Fibroblast of skin of right biceps (primary cell): ENCODE measurements at regions not wholly inside any gene's neighbourhood (a gene's known extent, or its start where the extent isn't known, plus 50 kb on each side); places are given as distances from the start of the nearest gene placed in this dataset.

ENCODE experiments used
- DNase-seq: peaks from one replicate; pipeline ENCODE4 v3.0.0-alpha.2; 2013

- DNase-seq: no peak
Observed at GRCh38 chr6:19632230-19632629, 204.9 kb upstream of the ID4 start.

GRCh38 chr6:19632786-19633185 is 204.4 kb upstream of the ID4 start:
- no peak for DNase-seq

- DNase-seq: no peak
Observed at GRCh38 chr6:19635728-19636127, 201.4 kb upstream of the ID4 start.

GRCh38 chr6:19637010-19637409 is 200.2 kb upstream of the ID4 start:
- DNase-seq: no peak

GRCh38 chr6:19638931-19639330 is 198.2 kb upstream of the ID4 start:
- DNase-seq: no peak

GRCh38 chr6:19643287-19643686 is 193.9 kb upstream of the ID4 start:
- DNase-seq: no peak

- DNase-seq: no peak
Observed at GRCh38 chr6:19643713-19644112, 193.5 kb upstream of the ID4 start.

- no peak for DNase-seq
Observed at GRCh38 chr6:19655744-19656143, 181.4 kb upstream of the ID4 start.

- no peak for DNase-seq
Observed at GRCh38 chr6:19660123-19660910, 176.9 kb upstream of the ID4 start.

GRCh38 chr6:19662911-19663310 is 174.3 kb upstream of the ID4 start:
- no peak for DNase-seq

GRCh38 chr6:19663479-19663878 is 173.7 kb upstream of the ID4 start:
- DNase-seq: no peak

- DNase-seq: no peak
Observed at GRCh38 chr6:19664050-19664449, 173.1 kb upstream of the ID4 start.

- DNase-seq: peak; percentile 45
Observed at GRCh38 chr6:19664878-19665612, 172.1 kb upstream of the ID4 start.

GRCh38 chr6:19665613-19665909 is 171.6 kb upstream of the ID4 start:
- DNase-seq: no peak

- peak; percentile 77 for DNase-seq
Observed at GRCh38 chr6:19668710-19669109, 168.5 kb upstream of the ID4 start.

GRCh38 chr6:19669206-19669605 is 168.0 kb upstream of the ID4 start:
- peak; percentile 86 for DNase-seq

GRCh38 chr6:19682859-19683258 is 154.3 kb upstream of the ID4 start:
- no peak for DNase-seq

- DNase-seq: no peak
Observed at GRCh38 chr6:19690325-19691075, 146.7 kb upstream of the ID4 start.

GRCh38 chr6:19691465-19692167 is 145.6 kb upstream of the ID4 start:
- DNase-seq: peak; percentile 43

- no peak for DNase-seq
Observed at GRCh38 chr6:19692506-19693298, 144.5 kb upstream of the ID4 start.

GRCh38 chr6:19694697-19695096 is 142.5 kb upstream of the ID4 start:
- DNase-seq: no peak

- DNase-seq: peak; percentile 87
Observed at GRCh38 chr6:19697744-19698290, 139.4 kb upstream of the ID4 start.
